A673 (cell line): ENCODE measurements at regions not wholly inside any gene's neighbourhood (a gene's known extent, or its start where the extent isn't known, plus 50 kb on each side); places are given as distances from the start of the nearest gene placed in this dataset.
A peak's percentile ranks its signal among the peaks of the same experiment; 100 is the strongest.

Experiments used
- BruUV-seq: library from RNA; stranded (reverse); fragments of 400-500 nt; replicated peaks from 2 replicates; lab custom pipeline; 2021; lab: Mats Ljungman, UMichigan
- CTCF ChIA-PET: fragments of 300-600 bp; sonication (Branson Sonifier 250); formaldehyde crosslinking; loops from one replicate; lab custom pipeline; 2022; ENCODE audit warnings: antibody characterized with exemption; lab: Charles Lee
- POLR2A ChIA-PET: fragments of 300-600 bp; sonication (Branson Sonifier 250); formaldehyde crosslinking; loops from one replicate; lab custom pipeline; 2022; ENCODE audit warnings: antibody characterized with exemption; ENCODE audit not compliant: low non-redundant PET; lab: Charles Lee
- DNase-seq: peaks from one replicate; pipeline ENCODE4 v3.0.0-alpha.2; 2015; ENCODE audit warnings: low spot score
- H3K27ac ChIP-seq: fragments of 200-600 bp; sonication (generic); 2 replicates; pipeline ENCODE4 v1.5.1; 2016; ENCODE audit warnings: mixed run types, low read depth, mild to moderate bottlenecking, mixed read lengths, antibody characterized with exemption, low read length; ENCODE audit not compliant: poor library complexity, severe bottlenecking
- H3K27me3 ChIP-seq: fragments of 200-600 bp; sonication (generic); replicated peaks from 2 replicates; pipeline ENCODE4 v1.6.1; 2017; ENCODE audit warnings: mixed run types, low read depth, mild to moderate bottlenecking, mixed read lengths, antibody characterized with exemption, low read length; ENCODE audit not compliant: insufficient read depth, poor library complexity
- H3K36me3 ChIP-seq: fragments of 200-600 bp; sonication (generic); 2 replicates; pipeline ENCODE4 v1.6.1; 2016; ENCODE audit warnings: mixed run types, mild to moderate bottlenecking, mixed read lengths, antibody characterized with exemption, low read length; ENCODE audit not compliant: insufficient read depth, poor library complexity, severe bottlenecking
- H3K4me1 ChIP-seq: fragments of 200-600 bp; sonication (generic); 2 replicates; pipeline ENCODE4 v1.6.1; 2017; ENCODE audit warnings: mixed run types, mild to moderate bottlenecking, mixed read lengths, antibody characterized with exemption, low read length; ENCODE audit not compliant: insufficient read depth, poor library complexity, severe bottlenecking
- H3K4me3 ChIP-seq: fragments of 200-600 bp; sonication (generic); 2 replicates; pipeline ENCODE4 v1.5.1; 2016; ENCODE audit warnings: low read depth, mixed run types, mild to moderate bottlenecking, mixed read lengths, low read length; ENCODE audit not compliant: poor library complexity, severe bottlenecking
- H3K9me3 ChIP-seq: fragments of 200-600 bp; sonication (generic); 2 replicates; pipeline ENCODE4 v1.6.1; 2016; ENCODE audit warnings: mixed run types, low read depth, mild to moderate bottlenecking, mixed read lengths, antibody characterized with exemption, low read length; ENCODE audit not compliant: poor library complexity, severe bottlenecking
- CTCF ChIP-seq: fragments of 300-800, 200-600 bp; sonication (generic); conservative IDR thresholded peaks from 2 replicates; pipeline ENCODE4 v1.5.1; 2017; ENCODE audit warnings: low read depth, mild to moderate bottlenecking, antibody characterized with exemption, low read length, moderate library complexity, mixed read lengths
- EZH2 ChIP-seq: fragments of 200-600 bp; sonication (generic); IDR thresholded peaks from 2 replicates; pipeline ENCODE4 v1.6.1; 2017; ENCODE audit warnings: borderline replicate concordance, low read depth, mild to moderate bottlenecking, mixed read lengths, antibody characterized with exemption, low read length; ENCODE audit not compliant: poor library complexity, severe bottlenecking
- intact Hi-C: fragments of 100-400 bp; cut with micrococcal nuclease; formaldehyde crosslinking; loops from one replicate; pipeline ENCODE4 v1.10.0; 2022; ENCODE audit not compliant: unreplicated experiment

GRCh38 chr5:9898319-9898718 lies 268.2 kb upstream of the TAS2R1 start:
- Histone ChIP-seq H3K27ac (no peak overlapping the region), H3K4me1 (no peaks in the 10 kb centered on the region), H3K36me3 (no peaks in the 10 kb centered on the region), H3K4me3 (no peak overlapping the region), H3K9me3 (no peaks in the 10 kb centered on the region), H3K27me3 (peaks cover 4% of the 10 kb centered on the region)
- BruUV-seq, result no TSS peak
- TF ChIP-seq CTCF, result peak; percentile 48
- no peak for TF ChIP-seq EZH2
- ChIA-PET CTCF (no interaction called here), POLR2A (no interaction called here)
- intact Hi-C loops, result loop anchor here (10.0 kb wide), 1 partner anchor 236 kb away; no protein-coding TSS in a partner anchor
- peak; percentile 13 for DNase-seq

GRCh38 chr5:9895302-9895645 lies 265.1 kb upstream of the TAS2R1 start:
- Histone ChIP-seq H3K27me3 (no peaks in the 10 kb centered on the region), H3K4me1 (no peaks in the 10 kb centered on the region), H3K4me3 (no peak overlapping the region), H3K27ac (no peak overlapping the region), H3K36me3 (no peaks in the 10 kb centered on the region), H3K9me3 (no peaks in the 10 kb centered on the region)
- TF ChIP-seq EZH2 (no peak), CTCF (no peak)
- intact Hi-C loops, result loop anchor here (10.0 kb wide), 1 partner anchor 240 kb away; no protein-coding TSS in a partner anchor
- ChIA-PET POLR2A (no interaction called here), CTCF (no interaction called here)
- no peak for DNase-seq
- BruUV-seq, result no TSS peak

- no peaks in the 10 kb centered on the region for H3K27me3 ChIP-seq
- H3K9me3 ChIP-seq, result no peaks in the 10 kb centered on the region
- H3K27ac ChIP-seq, result no peak overlapping the region
- CTCF ChIA-PET, result no interaction called here
- no peak for DNase-seq
- intact Hi-C loops, result loop anchor here (10.0 kb wide), 1 partner anchor 240 kb away; no protein-coding TSS in a partner anchor
- no peaks in the 10 kb centered on the region for H3K4me1 ChIP-seq
- POLR2A ChIA-PET, result no interaction called here
- H3K4me3 ChIP-seq, result no peak overlapping the region
- no peaks in the 10 kb centered on the region for H3K36me3 ChIP-seq
- no TSS peak for BruUV-seq
- TF ChIP-seq CTCF, result no peak
- TF ChIP-seq EZH2, result no peak
Measured at GRCh38 chr5:9894571-9895301, 264.6 kb upstream of the TAS2R1 start.
